Activated CD4-positive, alpha-beta T cell treated with anti-CD3 and anti-CD28 coated beads, Interleukin-2, amount 10 ng/mL, durations not matched to agents 24 days and 14 days (primary cell): ENCODE measurements at regions not wholly inside any gene's neighbourhood (a gene's known extent, or its start where the extent isn't known, plus 50 kb on each side); places are given as distances from the start of the nearest gene placed in this dataset.

Source experiments
- DNase-seq: peaks from one replicate; pipeline ENCODE4 v3.0.0; 2022
- H3K27ac Mint-ChIP-seq: one replicate; pipeline ENCODE4 v1.8.0; 2022; ENCODE audit warnings: mild to moderate bottlenecking, mixed read lengths
- H3K27me3 Mint-ChIP-seq: one replicate; pipeline ENCODE4 v1.8.0; 2022; ENCODE audit warnings: mixed read lengths
- H3K36me3 Mint-ChIP-seq: one replicate; pipeline ENCODE4 v1.8.0; 2022; ENCODE audit warnings: low read depth, mild to moderate bottlenecking, mixed read lengths
- H3K4me1 Mint-ChIP-seq: one replicate; pipeline ENCODE4 v1.8.0; 2021; ENCODE audit warnings: mixed read lengths
- H3K4me3 Mint-ChIP-seq: one replicate; pipeline ENCODE4 v1.8.0; 2022; ENCODE audit warnings: mild to moderate bottlenecking, moderate library complexity, mixed read lengths
- H3K9me3 Mint-ChIP-seq: one replicate; pipeline ENCODE4 v1.8.0; 2021; ENCODE audit warnings: mixed read lengths
- intact Hi-C: fragments of 100-400 bp; cut with micrococcal nuclease; formaldehyde crosslinking; loops from one replicate; pipeline ENCODE4 v1.15.1; 2023

DNA sequence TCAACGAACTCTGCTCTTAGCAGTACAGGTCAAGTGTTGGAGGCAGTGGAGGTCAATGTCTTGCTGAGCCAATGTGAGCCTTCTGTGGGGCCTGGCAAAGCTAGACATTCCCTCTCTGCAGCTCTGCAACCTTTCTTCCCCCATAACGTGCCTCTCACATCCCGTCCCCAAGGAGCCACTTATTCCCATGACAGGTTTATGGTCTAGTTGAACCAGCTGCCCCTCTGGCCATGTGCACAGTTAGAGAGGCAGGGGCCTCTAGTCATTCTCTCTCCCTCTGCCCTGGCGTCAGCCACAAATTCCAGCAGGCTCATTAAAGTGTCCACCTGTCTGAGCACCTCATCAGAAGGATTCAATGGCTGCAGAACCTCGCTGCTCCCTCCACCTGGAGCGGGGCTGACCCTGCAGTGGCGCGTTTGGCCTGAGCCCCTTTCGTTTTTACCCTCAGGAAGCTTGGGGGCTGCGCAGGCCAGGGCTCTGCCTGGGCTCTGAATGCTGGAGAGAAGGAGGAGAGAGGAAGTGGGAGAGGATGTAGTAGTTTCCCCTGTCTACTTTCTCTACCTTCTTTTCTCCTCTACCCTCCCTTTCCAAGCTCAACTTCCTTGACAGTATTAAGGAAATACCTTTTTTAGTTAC lies 302.1 kb upstream of the B3GAT1 start:
- Mint-ChIP-seq H3K36me3 (no peaks in the 10 kb centered on the region), H3K4me1 (no peaks in the 10 kb centered on the region), H3K27me3 (peaks cover 1% of the 10 kb centered on the region), H3K4me3 (no peak overlapping the region), H3K9me3 (no peaks in the 10 kb centered on the region), H3K27ac (no peak overlapping the region)
- intact Hi-C loops: no loop called here
- no peak for DNase-seq

DNA sequence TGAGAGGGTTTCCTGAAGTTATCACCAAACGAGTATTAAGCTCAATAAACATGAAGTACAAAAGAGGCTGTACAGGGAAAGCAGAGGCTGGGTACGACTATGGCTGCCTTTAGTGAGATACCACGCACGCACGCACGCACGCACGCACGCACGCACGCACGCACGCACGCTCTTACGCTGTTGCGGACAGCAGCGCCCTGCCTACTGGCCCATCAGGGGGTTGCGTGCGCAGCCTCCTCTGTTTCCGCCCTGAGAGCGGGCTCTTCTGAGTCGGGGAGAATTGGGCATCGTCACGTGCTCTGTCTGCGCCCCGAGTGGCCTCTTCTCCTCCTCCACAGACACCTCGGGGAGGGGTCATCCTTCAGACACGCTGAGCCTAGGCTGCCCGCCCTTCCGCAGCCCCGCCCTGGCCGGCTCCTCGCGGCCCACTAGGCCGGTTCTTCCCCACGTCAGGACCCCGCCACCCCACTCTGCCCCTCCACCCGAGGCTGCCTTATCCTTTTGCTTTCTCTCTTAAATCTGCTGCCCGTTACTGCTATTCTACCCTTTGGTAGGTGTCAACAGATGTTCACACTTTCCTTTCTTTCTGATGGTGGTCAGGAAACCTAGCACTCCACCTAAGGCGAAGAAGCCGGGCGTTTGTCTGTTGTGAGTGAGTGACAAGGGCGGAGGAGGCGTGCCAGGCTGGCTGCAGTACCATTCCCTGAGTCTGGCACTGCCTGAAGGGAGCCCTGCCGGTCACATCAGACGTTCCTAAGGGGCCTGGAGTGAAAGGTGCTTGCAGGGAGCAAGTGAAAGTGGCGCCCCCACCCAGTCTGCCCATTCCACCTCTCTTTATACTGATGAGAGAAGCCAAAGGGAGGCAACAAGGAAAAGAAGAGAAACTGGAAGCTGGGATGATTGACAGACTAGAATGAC lies 300.4 kb upstream of the B3GAT1 start:
- no peaks in the 10 kb centered on the region for H3K4me1 Mint-ChIP-seq
- no peak overlapping the region for H3K4me3 Mint-ChIP-seq
- H3K27me3 Mint-ChIP-seq: peaks cover 6% of the 10 kb centered on the region
- intact Hi-C loops: no loop called here
- H3K9me3 Mint-ChIP-seq: no peaks in the 10 kb centered on the region
- no peak for DNase-seq
- no peaks in the 10 kb centered on the region for H3K36me3 Mint-ChIP-seq
- no peak overlapping the region for H3K27ac Mint-ChIP-seq

DNA sequence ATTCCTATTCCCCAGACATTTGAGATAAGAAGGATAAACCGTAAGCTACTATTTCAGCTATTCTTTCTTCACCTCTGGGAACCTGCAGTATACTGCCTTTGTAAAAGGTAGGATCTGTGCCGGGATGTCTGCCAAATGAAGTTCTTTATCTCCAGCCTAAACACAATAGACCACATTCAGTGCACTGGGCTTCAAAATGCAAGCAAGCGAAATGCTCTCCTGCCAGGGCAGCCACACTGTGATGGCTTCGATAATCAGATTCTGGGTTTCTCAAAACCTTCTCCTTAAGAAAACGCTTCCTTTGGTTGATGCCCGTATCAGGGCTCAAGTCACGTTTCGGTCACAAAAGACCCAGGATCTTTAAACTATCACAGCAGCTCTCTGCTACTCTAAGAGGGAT lies 299.5 kb upstream of the B3GAT1 start:
- intact Hi-C loops: no loop called here
- DNase-seq: no peak
- no peak overlapping the region for H3K4me3 Mint-ChIP-seq
- H3K27me3 Mint-ChIP-seq: peaks cover 11% of the 10 kb centered on the region
- no peaks in the 10 kb centered on the region for H3K4me1 Mint-ChIP-seq
- no peaks in the 10 kb centered on the region for H3K36me3 Mint-ChIP-seq
- H3K9me3 Mint-ChIP-seq: no peaks in the 10 kb centered on the region
- H3K27ac Mint-ChIP-seq: no peak overlapping the region

DNA sequence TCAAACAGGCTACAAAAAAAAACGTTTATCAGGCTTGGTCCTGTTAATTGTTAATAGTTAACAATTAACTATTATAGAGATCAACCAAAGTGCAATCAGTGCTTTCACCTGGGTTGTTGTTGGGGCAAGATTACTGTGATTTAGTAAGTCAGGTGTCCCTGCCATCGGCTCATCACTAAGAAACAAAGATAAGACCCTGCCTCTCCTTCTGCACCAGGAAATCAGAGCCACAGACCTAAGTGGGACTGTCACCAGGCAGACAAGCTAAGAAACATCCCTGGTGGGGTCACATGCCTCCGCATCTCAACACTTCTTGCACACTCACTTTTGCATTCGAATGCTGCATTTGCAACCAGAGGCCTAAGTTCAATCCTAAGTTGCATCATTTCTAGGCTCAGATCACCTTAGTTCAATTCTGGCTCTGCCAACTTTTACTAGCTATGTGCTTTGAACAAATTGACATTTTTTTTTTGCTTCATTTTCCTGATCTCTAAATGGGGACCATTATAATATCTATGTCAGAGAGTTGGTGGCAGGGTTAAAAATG lies 298.9 kb upstream of the B3GAT1 start:
- H3K27me3 Mint-ChIP-seq: peaks cover 11% of the 10 kb centered on the region
- intact Hi-C loops: no loop called here
- H3K27ac Mint-ChIP-seq: no peak overlapping the region

DNA sequence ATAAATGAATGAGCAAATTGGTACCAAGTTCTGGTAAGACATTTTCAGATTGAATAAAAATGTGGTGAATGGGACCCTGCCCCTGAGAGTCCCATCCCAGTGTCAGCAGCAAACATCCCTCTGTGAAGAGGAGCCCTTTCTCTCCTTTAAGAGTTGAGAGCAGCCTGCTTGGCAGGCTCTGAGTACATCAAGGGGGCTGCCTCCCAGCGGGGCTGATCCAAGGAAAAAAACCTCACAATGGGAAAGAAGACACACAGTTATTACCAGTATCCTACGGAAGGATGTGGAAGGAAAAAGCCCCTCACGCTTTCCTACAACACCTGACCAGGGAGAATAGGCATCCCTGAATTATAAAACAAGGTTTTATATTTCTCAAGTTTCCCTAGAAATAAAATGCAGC lies 293.8 kb upstream of the B3GAT1 start:
- intact Hi-C loops: no loop called here
- no peak overlapping the region for H3K4me3 Mint-ChIP-seq
- no peaks in the 10 kb centered on the region for H3K36me3 Mint-ChIP-seq

More for the DNA sequence above, 298.9 kb upstream of the B3GAT1 start:
- Mint-ChIP-seq H3K9me3 (no peaks in the 10 kb centered on the region), H3K4me1 (no peaks in the 10 kb centered on the region), H3K36me3 (no peaks in the 10 kb centered on the region), H3K4me3 (no peak overlapping the region)
- no peak for DNase-seq

DNA sequence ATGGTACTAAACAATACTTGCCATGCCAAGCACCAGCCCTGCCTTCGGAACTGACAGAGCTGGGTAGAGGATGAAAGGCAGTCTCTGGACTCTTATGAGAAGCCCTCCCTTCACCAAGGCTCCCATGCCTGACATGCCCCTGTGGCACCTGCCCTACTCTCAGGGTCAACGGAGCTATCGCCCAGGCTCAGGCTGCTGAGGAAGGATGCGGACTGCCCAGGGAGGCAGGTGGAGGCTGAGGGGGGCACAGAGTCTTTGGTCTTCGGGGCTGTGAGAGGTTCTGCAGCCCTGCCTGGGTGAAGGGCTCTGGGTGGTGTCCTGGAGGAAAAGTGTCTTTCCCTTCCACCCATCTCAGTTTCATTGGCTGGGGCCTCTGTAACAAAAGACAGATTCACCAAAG lies 290.8 kb upstream of the B3GAT1 start:
- no peak overlapping the region for H3K27ac Mint-ChIP-seq
- no peaks in the 10 kb centered on the region for H3K4me1 Mint-ChIP-seq
- intact Hi-C loops: no loop called here
- no peaks in the 10 kb centered on the region for H3K36me3 Mint-ChIP-seq
- H3K4me3 Mint-ChIP-seq: no peak overlapping the region
- no peaks in the 10 kb centered on the region for H3K9me3 Mint-ChIP-seq
- DNase-seq: no peak
- H3K27me3 Mint-ChIP-seq: peaks cover 7% of the 10 kb centered on the region

More for the DNA sequence above, 293.8 kb upstream of the B3GAT1 start:
- H3K27me3 Mint-ChIP-seq: peaks cover 10% of the 10 kb centered on the region
- DNase-seq: no peak
- no peak overlapping the region for H3K27ac Mint-ChIP-seq
- H3K9me3 Mint-ChIP-seq: no peaks in the 10 kb centered on the region
- no peaks in the 10 kb centered on the region for H3K4me1 Mint-ChIP-seq

DNA sequence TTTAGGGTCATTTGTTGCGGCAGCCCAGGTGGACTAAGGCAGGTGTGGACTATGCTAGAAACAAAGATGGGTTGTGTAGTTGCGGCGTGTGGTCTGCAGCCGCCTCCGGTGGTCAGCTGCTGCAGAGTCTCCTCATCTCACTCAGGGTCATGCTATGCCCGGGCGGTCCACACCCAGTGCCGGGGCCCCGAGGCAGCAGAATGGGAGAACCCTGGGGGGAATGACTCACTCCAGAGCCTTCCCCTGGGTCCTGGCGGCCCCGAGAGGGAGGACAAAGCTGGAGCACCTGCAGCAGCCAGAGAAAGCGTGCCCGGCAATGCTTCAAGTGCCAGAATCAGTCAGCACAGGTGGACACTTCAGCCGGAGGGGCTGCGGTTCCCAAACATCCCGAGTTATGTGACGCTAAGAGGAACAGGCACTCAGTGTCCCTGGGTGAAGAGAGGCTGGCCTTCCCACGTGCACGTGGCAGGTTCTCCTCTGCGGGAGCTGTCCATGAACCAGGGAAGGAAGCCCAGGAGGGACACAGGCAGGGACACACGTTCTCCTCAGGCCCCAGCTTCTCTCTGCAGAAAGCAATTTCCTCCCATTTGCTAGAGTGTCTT lies 289.6 kb upstream of the B3GAT1 start:
- no peak overlapping the region for H3K27ac Mint-ChIP-seq

DNA sequence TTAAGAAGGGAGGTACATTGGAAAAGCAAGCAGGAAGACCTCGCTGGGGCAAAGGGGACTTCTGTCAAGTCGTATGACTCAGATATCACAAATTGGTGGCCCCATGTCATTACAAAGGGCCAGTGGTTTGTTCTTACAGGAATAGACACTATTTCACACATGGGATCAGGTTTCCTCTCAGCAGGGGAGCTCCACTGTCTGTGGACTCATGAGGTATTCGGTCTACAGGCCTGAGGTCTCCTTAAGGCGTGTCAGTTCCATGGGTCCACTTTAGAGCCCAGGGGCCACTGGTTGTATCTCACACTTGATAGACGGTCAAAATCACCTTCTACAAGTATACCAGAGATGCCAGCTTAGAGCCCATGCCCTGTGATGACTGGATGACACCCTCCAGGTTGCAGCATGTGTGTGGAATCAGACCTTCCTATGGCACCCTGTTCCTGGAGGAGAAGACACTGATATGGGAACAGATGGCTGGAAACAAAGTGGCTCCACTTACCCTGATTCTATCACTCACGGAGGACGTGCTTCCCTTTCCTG lies 288.1 kb upstream of the B3GAT1 start:
- Mint-ChIP-seq H3K36me3 (no peaks in the 10 kb centered on the region), H3K27me3 (peaks cover 2% of the 10 kb centered on the region), H3K27ac (no peak overlapping the region), H3K9me3 (no peaks in the 10 kb centered on the region), H3K4me3 (no peak overlapping the region), H3K4me1 (no peaks in the 10 kb centered on the region)
- intact Hi-C loops: no loop called here
- no peak for DNase-seq

More for the DNA sequence above, 289.6 kb upstream of the B3GAT1 start:
- Mint-ChIP-seq H3K27me3 (no peaks in the 10 kb centered on the region), H3K4me3 (no peak overlapping the region), H3K9me3 (no peaks in the 10 kb centered on the region), H3K4me1 (no peaks in the 10 kb centered on the region), H3K36me3 (no peaks in the 10 kb centered on the region)
- intact Hi-C loops: no loop called here
- DNase-seq: no peak

DNA sequence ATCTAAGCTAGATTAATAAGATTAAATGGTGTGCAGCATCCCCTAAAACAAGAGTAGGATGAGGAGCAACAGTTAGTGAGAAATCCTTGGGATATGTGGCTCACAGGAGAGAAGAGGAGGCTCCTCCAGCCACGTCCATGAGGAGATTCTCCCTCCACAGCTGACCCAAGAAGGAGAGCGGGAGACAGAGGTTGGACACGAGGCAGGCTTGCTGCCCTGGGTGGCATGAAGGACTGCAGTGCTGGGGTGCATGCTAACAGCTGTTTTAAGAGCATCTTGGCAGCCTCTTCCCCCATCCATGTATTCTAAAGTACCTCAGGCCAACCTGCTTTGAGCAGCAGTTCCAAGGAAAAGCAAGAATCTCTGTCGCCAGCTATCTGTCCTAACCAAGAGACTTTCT lies 284.4 kb upstream of the B3GAT1 start:
- Mint-ChIP-seq H3K36me3 (no peaks in the 10 kb centered on the region), H3K27ac (no peak overlapping the region)

DNA sequence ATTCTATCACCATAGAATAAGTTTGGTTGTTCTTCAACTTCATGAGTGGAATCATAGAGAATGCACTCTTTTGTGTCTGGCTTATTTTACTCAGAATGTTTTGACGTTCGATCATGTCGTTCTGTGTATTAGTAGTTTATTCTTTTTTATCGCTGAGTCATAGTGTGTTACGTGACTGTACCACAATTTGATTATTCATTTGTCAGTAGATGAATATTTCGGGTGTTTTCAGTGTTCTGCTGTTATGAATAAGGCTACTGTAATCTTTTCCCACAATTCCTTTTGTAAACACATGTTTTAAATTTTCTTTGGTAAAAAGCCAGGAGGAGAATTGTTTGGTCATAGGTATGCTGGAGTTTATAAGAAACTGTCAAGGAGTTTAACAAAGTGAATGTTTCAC lies 279.9 kb upstream of the B3GAT1 start:
- H3K4me1 Mint-ChIP-seq: no peaks in the 10 kb centered on the region
- no peak for DNase-seq
- intact Hi-C loops: no loop called here
- no peaks in the 10 kb centered on the region for H3K9me3 Mint-ChIP-seq
- peaks cover 9% of the 10 kb centered on the region for H3K27me3 Mint-ChIP-seq
- H3K36me3 Mint-ChIP-seq: no peaks in the 10 kb centered on the region
- H3K4me3 Mint-ChIP-seq: no peak overlapping the region
- no peak overlapping the region for H3K27ac Mint-ChIP-seq

More for the DNA sequence above, 284.4 kb upstream of the B3GAT1 start:
- peaks cover 4% of the 10 kb centered on the region for H3K27me3 Mint-ChIP-seq
- H3K4me1 Mint-ChIP-seq: no peaks in the 10 kb centered on the region
- H3K9me3 Mint-ChIP-seq: no peaks in the 10 kb centered on the region
- DNase-seq: no peak
- no peak overlapping the region for H3K4me3 Mint-ChIP-seq
- intact Hi-C loops: no loop called here

DNA sequence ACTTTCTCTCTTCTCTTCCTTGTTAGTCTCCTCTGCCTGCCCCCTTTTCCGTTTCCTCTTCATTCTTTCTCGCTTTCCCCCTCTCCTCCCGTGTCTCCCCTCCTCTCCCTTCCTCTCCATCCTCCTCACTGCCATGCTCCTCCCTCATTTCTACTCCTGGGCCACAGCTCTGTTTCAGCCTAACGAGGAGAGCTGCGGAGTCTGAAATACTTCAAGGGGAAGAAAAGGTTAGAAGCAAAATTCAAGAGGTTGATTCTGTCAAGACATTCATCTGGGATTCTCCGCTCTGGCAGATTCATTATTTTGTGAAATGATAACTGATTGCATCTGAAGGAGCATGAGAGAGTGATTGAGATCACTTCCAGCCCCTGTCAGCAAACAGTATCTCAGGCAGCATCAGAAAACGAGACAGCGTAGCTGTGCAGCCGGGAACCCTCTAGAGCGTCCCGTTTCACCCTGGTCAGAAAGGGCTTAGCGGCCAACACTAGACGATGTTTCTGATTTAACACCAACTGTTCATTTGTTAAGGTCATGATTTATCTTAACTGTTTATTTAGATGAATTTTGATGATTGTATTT lies 279.3 kb upstream of the B3GAT1 start:
- H3K27ac Mint-ChIP-seq: no peak overlapping the region
- H3K27me3 Mint-ChIP-seq: peaks cover 9% of the 10 kb centered on the region
- no peak for DNase-seq
- intact Hi-C loops: no loop called here
- no peaks in the 10 kb centered on the region for H3K36me3 Mint-ChIP-seq
- H3K4me3 Mint-ChIP-seq: no peak overlapping the region
- H3K9me3 Mint-ChIP-seq: no peaks in the 10 kb centered on the region
- H3K4me1 Mint-ChIP-seq: no peaks in the 10 kb centered on the region

DNA sequence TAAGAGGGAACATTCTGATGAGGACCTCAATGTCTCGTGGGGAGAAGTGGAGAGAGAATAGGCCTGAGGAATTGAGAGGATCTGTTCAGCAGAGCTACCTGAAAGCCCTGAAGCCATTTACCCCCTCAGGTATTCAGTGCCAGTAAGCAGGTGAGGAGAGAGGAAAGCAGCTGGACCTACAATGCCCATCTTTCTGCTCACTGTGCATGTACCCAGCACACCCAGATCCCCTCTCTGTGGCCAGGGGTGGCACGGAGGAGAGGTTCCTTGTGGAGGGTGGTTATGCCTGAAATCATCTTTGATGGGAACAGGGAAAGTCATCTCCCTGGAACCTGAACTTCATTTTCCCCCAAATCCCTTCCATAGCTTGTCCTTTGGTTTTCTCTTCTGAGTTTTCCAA lies 277.8 kb upstream of the B3GAT1 start:
- intact Hi-C loops: no loop called here
- Mint-ChIP-seq H3K9me3 (no peaks in the 10 kb centered on the region), H3K4me1 (no peaks in the 10 kb centered on the region), H3K4me3 (no peak overlapping the region), H3K36me3 (no peaks in the 10 kb centered on the region), H3K27ac (no peak overlapping the region), H3K27me3 (peaks cover 7% of the 10 kb centered on the region)
- no peak for DNase-seq

DNA sequence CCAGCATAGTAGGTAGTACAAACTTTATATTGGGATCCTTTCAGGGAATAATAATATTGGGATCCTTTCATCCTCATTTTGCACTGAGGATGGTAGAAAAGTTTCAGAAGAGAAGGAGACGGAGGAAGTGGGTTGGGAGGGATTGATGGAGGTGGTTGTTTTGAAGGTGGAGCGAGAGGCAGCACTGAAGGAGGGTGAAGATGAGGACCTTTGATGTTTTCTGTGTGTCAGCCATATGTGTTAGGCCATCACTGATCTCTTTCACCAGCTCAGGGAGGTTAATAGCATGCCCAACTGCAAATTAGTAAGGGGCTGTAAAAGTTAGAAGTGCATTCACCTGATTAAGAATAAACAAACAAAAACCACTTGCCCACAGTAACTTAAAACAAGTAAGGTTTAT lies 275.5 kb upstream of the B3GAT1 start:
- Mint-ChIP-seq H3K36me3 (no peaks in the 10 kb centered on the region), H3K27ac (no peak overlapping the region), H3K27me3 (peaks cover 5% of the 10 kb centered on the region), H3K9me3 (no peaks in the 10 kb centered on the region), H3K4me1 (no peaks in the 10 kb centered on the region), H3K4me3 (no peak overlapping the region)
- intact Hi-C loops: no loop called here
- no peak for DNase-seq
